IMR-90 (cell line): ENCODE measurements at regions not wholly inside any gene's neighbourhood (a gene's known extent, or its start where the extent isn't known, plus 50 kb on each side); places are given as distances from the start of the nearest gene placed in this dataset.
A peak's percentile ranks its signal among the peaks of the same experiment; 100 is the strongest.

Experiments
- ATAC-seq: fragments of 200-7000 bp; cut with Tn5 transposase; 2 replicates; pipeline ENCODE4 v1.9.1; 2020; ENCODE audit warnings: low read depth, mild to moderate bottlenecking, moderate library complexity
- BruUV-seq: library from RNA; stranded (reverse); fragments of 400-500 nt; replicated peaks from 2 replicates; lab custom pipeline; 2021; lab: Mats Ljungman, UMichigan
- CTCF ChIA-PET: fragments of 300-600 bp; formaldehyde crosslinking; extraction: SDS; loops from one replicate; lab custom pipeline; 2021; ENCODE audit warnings: antibody characterized with exemption; lab: Yijun Ruan, JAX
- POLR2A ChIA-PET: fragments of 300-600 bp; sonication (Branson Sonifier 250); formaldehyde crosslinking; loops from one replicate; lab custom pipeline; 2022; ENCODE audit warnings: antibody characterized with exemption; ENCODE audit not compliant: unreplicated experiment; lab: Charles Lee
- DNase-seq: peaks from one replicate; pipeline ENCODE4 v3.0.0; 2013
- H2AFZ ChIP-seq: replicated peaks from 2 replicates; pipeline ENCODE3; 2013; ENCODE audit warnings: low read length, mild to moderate bottlenecking; ENCODE audit not compliant: poor library complexity
- H2AK5ac ChIP-seq: 2 replicates; pipeline ENCODE4 v1.6.1; 2013; ENCODE audit warnings: low read depth, low read length, inconsistent platforms
- H2AK9ac ChIP-seq: replicated peaks from 2 replicates; pipeline ENCODE3; 2013; ENCODE audit warnings: mild to moderate bottlenecking, low read depth, low read length, moderate library complexity; ENCODE audit not compliant: poor library complexity
- H2BK120ac ChIP-seq: 2 replicates; pipeline ENCODE4 v1.6.1; 2013; ENCODE audit warnings: low read depth, low read length, inconsistent platforms
- H2BK15ac ChIP-seq: 3 replicates; pipeline ENCODE4 v1.6.1; 2013; ENCODE audit warnings: low read depth, low read length, inconsistent platforms
- H2BK20ac ChIP-seq: 2 replicates; pipeline ENCODE4 v1.6.1; 2013; ENCODE audit warnings: low read depth, mild to moderate bottlenecking, inconsistent platforms, low read length, moderate library complexity
- H2BK5ac ChIP-seq: 2 replicates; pipeline ENCODE4 v1.6.1; 2013; ENCODE audit warnings: mild to moderate bottlenecking, low read depth, low read length, inconsistent platforms; ENCODE audit not compliant: poor library complexity, severe bottlenecking
- H3K14ac ChIP-seq: replicated peaks from 2 replicates; pipeline ENCODE4 v1.6.1; 2013; ENCODE audit warnings: low read depth, low read length, inconsistent platforms
- H3K18ac ChIP-seq: 2 replicates; pipeline ENCODE4 v1.6.1; 2013; ENCODE audit warnings: low read depth, low read length, control low read depth
- H3K23ac ChIP-seq: 2 replicates; pipeline ENCODE4 v1.6.1; 2013; ENCODE audit warnings: low read depth, low read length, inconsistent platforms
- H3K27ac ChIP-seq: 2 replicates; pipeline ENCODE4 v1.5.1; 2013; ENCODE audit warnings: mild to moderate bottlenecking, control low read depth, low read length; ENCODE audit not compliant: insufficient read depth
- H3K27me3 ChIP-seq: 2 replicates; pipeline ENCODE4 v1.6.1; 2013; ENCODE audit warnings: low read length; ENCODE audit not compliant: control insufficient read depth, insufficient read depth
- H3K36me3 ChIP-seq: 2 replicates; pipeline ENCODE4 v1.6.1; 2013; ENCODE audit warnings: low read length, mixed read lengths; ENCODE audit not compliant: control insufficient read depth, insufficient read depth
- H3K4ac ChIP-seq: 2 replicates; pipeline ENCODE4 v1.6.1; 2013; ENCODE audit warnings: low read depth, low read length, inconsistent platforms
- H3K4me1 ChIP-seq: 2 replicates; pipeline ENCODE4 v1.6.1; 2013; ENCODE audit warnings: low read length, mixed read lengths; ENCODE audit not compliant: control insufficient read depth, insufficient read depth
- H3K4me2 ChIP-seq: 2 replicates; pipeline ENCODE4 v1.6.1; 2013; ENCODE audit warnings: low read depth, mild to moderate bottlenecking, control low read depth, low read length, moderate library complexity
- H3K4me3 ChIP-seq: 2 replicates; pipeline ENCODE4 v1.5.1; 2013; ENCODE audit warnings: low read depth, mild to moderate bottlenecking, control low read depth, low read length, moderate library complexity; ENCODE audit not compliant: insufficient read depth
- H3K56ac ChIP-seq: 2 replicates; pipeline ENCODE4 v1.6.1; 2013; ENCODE audit warnings: low read length, inconsistent platforms; ENCODE audit not compliant: insufficient read depth; ENCODE audit errors: extremely low read depth
- H3K79me1 ChIP-seq, 2 experiments: 2 replicates each; pipeline ENCODE4 v1.6.1; 2013; ENCODE audit warnings: low read length in 2 of 2, inconsistent platforms in 1 of 2, low read depth in 1 of 2
- H3K9ac ChIP-seq: 2 replicates; pipeline ENCODE4 v1.6.1; 2013; ENCODE audit warnings: low read depth, low read length, control low read depth
- H3K9me1 ChIP-seq: 2 replicates; pipeline ENCODE4 v1.6.1; 2013; ENCODE audit warnings: low read length, inconsistent platforms; ENCODE audit not compliant: insufficient read depth
- H3K9me3 ChIP-seq: 2 replicates; pipeline ENCODE4 v1.6.1; 2013; ENCODE audit warnings: low read length; ENCODE audit not compliant: control insufficient read depth, insufficient read depth
- H4K20me1 ChIP-seq: 2 replicates; pipeline ENCODE4 v1.6.1; 2013; ENCODE audit warnings: low read length, inconsistent platforms; ENCODE audit not compliant: insufficient read depth
- H4K5ac ChIP-seq: 2 replicates; pipeline ENCODE4 v1.6.1; 2013; ENCODE audit warnings: mild to moderate bottlenecking, low read depth, low read length, control low read depth
- H4K8ac ChIP-seq, 2 experiments: 2 replicates each; pipeline ENCODE4 v1.6.1; 2013; ENCODE audit warnings: low read depth in 2 of 2, low read length in 2 of 2, control low read depth in 1 of 2, inconsistent platforms in 1 of 2
- H4K91ac ChIP-seq: 2 replicates; pipeline ENCODE4 v1.6.1; 2013; ENCODE audit warnings: low read depth, low read length, inconsistent platforms; ENCODE audit not compliant: insufficient read depth
- BHLHE40 ChIP-seq: fragments of 150-350 bp; IDR thresholded peaks from 2 replicates; pipeline ENCODE4 v1.6.1; 2016; ENCODE audit warnings: mild to moderate bottlenecking, low read depth, low read length
- CEBPB ChIP-seq: IDR thresholded peaks from 2 replicates; pipeline ENCODE4 v1.6.1; 2012; ENCODE audit warnings: low read depth, low read length, improper control_type of control experiment
- CHD1 ChIP-seq: IDR thresholded peaks from 2 replicates; pipeline ENCODE4 v1.6.1; 2012; ENCODE audit warnings: low read depth, low read length, improper control_type of control experiment
- ELK1 ChIP-seq: fragments of 150-350 bp; IDR thresholded peaks from 2 replicates; pipeline ENCODE4 v1.6.1; 2016; ENCODE audit warnings: low read depth, mild to moderate bottlenecking, low read length, moderate library complexity, borderline replicate concordance
- MAZ ChIP-seq: IDR thresholded peaks from 2 replicates; pipeline ENCODE4 v1.6.1; 2012; ENCODE audit warnings: low read depth, mild to moderate bottlenecking, low read length, improper control_type of control experiment, moderate library complexity, borderline replicate concordance
- NFE2L2 ChIP-seq: fragments of 150-350 bp; IDR thresholded peaks from 2 replicates; pipeline ENCODE4 v1.6.1; 2016; ENCODE audit warnings: low read depth, mild to moderate bottlenecking, low read length
- POLR2A ChIP-seq: IDR thresholded peaks from 2 replicates; pipeline ENCODE4 v1.6.1; 2012; ENCODE audit warnings: mild to moderate bottlenecking, low read depth, low read length
- RFX5 ChIP-seq: IDR thresholded peaks from 2 replicates; pipeline ENCODE4 v1.8.0; 2012; ENCODE audit warnings: low read depth, mild to moderate bottlenecking, low read length, moderate library complexity
- SMC3 ChIP-seq: fragments of 150-350 bp; IDR thresholded peaks from 2 replicates; pipeline ENCODE4 v1.6.1; 2016; ENCODE audit warnings: low read depth, mild to moderate bottlenecking, antibody characterized with exemption, low read length, moderate library complexity
- WGBS, 2 experiments: methylation state at CpG; one replicate each; pipeline versions ENCODE4 v1.1.5 to v1.1.7; 2013; ENCODE audit warnings: missing lambda C conversion rate in 2 of 2; ENCODE audit not compliant: insufficient read length in 1 of 2; ENCODE audit errors: extremely low coverage in 2 of 2; 5-methylcytosine and 5-hydroxymethylcytosine counted together
- dilution Hi-C: fragments of 300-500 bp; cut with HindIII; formaldehyde crosslinking; loops from one replicate; pipeline ENCODE4 v1.14.3; 2018; ENCODE audit warnings: low sequenced_read_pairs; ENCODE audit not compliant: unreplicated experiment
- in situ Hi-C: fragments of 300-500 bp; cut with MboI; formaldehyde crosslinking; loops from 3 replicates; pipeline ENCODE4 v1.14.3; 2019; ENCODE audit warnings: low sequenced_read_pairs, inconsistent platforms, mixed read lengths
- intact Hi-C: fragments of 100-400 bp; cut with micrococcal nuclease; formaldehyde crosslinking; loops from 2 replicates; pipeline ENCODE4 v1.10.0; 2022

- TF ChIP-seq CEBPB (no peak), NFE2L2 (no peak), ELK1 (no peak), RFX5 (no peak), MAZ (no peak), BHLHE40 (no peak), SMC3 (no peak), POLR2A (no peak), CHD1 (no peak)
- Histone ChIP-seq H2BK5ac (no peak overlapping the region), H2BK20ac (peak overlapping the region; percentile 53), H3K9ac (no peak overlapping the region), H3K4me1 (peaks cover 2% of the 10 kb centered on the region; the same call in 1 of the 2 replicates), H2BK120ac (peak overlapping the region; percentile 49), H3K4me3 (no peak overlapping the region), H3K4ac (no peak overlapping the region), H3K56ac (no peak overlapping the region), H4K91ac (0 out of 2 replicates have a peak overlapping the region, but pooled peaks have one; percentile 13), H4K8ac (no peak overlapping the region), H3K27ac (no peak overlapping the region), H3K36me3 (no peaks in the 10 kb centered on the region), H2AK5ac (peak overlapping the region; percentile 51; the same call in 1 of the 2 replicates), H2AK9ac (no peak overlapping the region), H3K18ac (no peak overlapping the region), H4K5ac (no peak overlapping the region), H2BK15ac (no peak overlapping the region; the same call in 2 of the 3 replicates), H4K20me1 (no peaks in the 10 kb centered on the region), H3K4me2 (peak overlapping the region; percentile 16; the same call in 1 of the 2 replicates), H2AFZ (peak overlapping the region; percentile 45), H3K27me3 (no peaks in the 10 kb centered on the region), H3K9me3 (peaks cover 3% of the 10 kb centered on the region; the same call in 1 of the 2 replicates), H3K23ac (no peak overlapping the region), H3K9me1 (no peaks in the 10 kb centered on the region; the same call in 1 of the 2 replicates), H3K79me1 (no peaks in the 10 kb centered on the region), H3K14ac (0 out of 2 replicates have a peak overlapping the region, but pooled peaks have one; percentile 27)
- BruUV-seq, result no TSS peak
- intact Hi-C loops (no loop called here), in situ Hi-C loops (no loop called here), dilution Hi-C loops (no loop called here)
- ChIA-PET POLR2A (interaction anchor here (0.7 kb wide), 1 partner anchor 1028 kb away, joined by 17 read pairs; no protein-coding TSS in a partner anchor), CTCF (interaction anchor here (0.6 kb wide), 1 partner anchor 30 kb away, joined by 3 read pairs; no protein-coding TSS in a partner anchor)
- ATAC-seq, result peak; percentile 61; the same call in 1 of the 2 replicates
- no CpG with 5 or more reads among the region's 11 CpGs for WGBS, 2 experiments
- DNase-seq, result peak; percentile 66
Measured at GRCh38 chr3:178244733-178245709, 291.2 kb upstream of the KCNMB2 start.
